Osteoblast (primary cell): ENCODE measurements at regions not wholly inside any gene's neighbourhood (a gene's known extent, or its start where the extent isn't known, plus 50 kb on each side); places are given as distances from the start of the nearest gene placed in this dataset.

Source experiments
- DNase-seq: peaks from one replicate; pipeline ENCODE4 v3.0.0; 2011; ENCODE audit warnings: low spot score, mixed read lengths; ENCODE audit not compliant: insufficient read length; ENCODE audit errors: missing footprints
- H2AFZ ChIP-seq: 2 replicates; pipeline ENCODE4 v1.6.0; 2011; ENCODE audit warnings: mild to moderate bottlenecking, low read length
- H3K27ac ChIP-seq: 2 replicates; pipeline ENCODE4 v1.5.1; 2011; ENCODE audit warnings: mild to moderate bottlenecking, low read depth, low read length, moderate library complexity
- H3K27me3 ChIP-seq: 2 replicates; pipeline ENCODE4 v1.6.0; 2012; ENCODE audit warnings: mild to moderate bottlenecking, control low read depth, inconsistent platforms, low read length, moderate library complexity; ENCODE audit not compliant: insufficient read depth
- H3K36me3 ChIP-seq: 2 replicates; pipeline ENCODE4 v1.5.1; 2011; ENCODE audit warnings: mild to moderate bottlenecking, low read length, control low read depth, moderate library complexity; ENCODE audit not compliant: insufficient read depth
- H3K4me1 ChIP-seq: 2 replicates; pipeline ENCODE4 v1.5.1; 2011; ENCODE audit warnings: mild to moderate bottlenecking, low read length, control low read depth, moderate library complexity; ENCODE audit not compliant: insufficient read depth
- H3K4me2 ChIP-seq: 2 replicates; pipeline ENCODE4 v1.6.0; 2011; ENCODE audit warnings: mild to moderate bottlenecking, low read length; ENCODE audit not compliant: insufficient read depth
- H3K4me3 ChIP-seq: fragments of 200-600 bp; sonication (generic); 3 replicates; pipeline ENCODE4 v1.5.1; 2012; ENCODE audit warnings: mild to moderate bottlenecking, low read length, inconsistent platforms; ENCODE audit not compliant: insufficient read depth
- H3K79me2 ChIP-seq: 2 replicates; pipeline ENCODE4 v1.6.0; 2012; ENCODE audit warnings: mild to moderate bottlenecking, low read length, control low read depth, inconsistent platforms; ENCODE audit not compliant: insufficient read depth
- H3K9me3 ChIP-seq: 2 replicates; pipeline ENCODE4 v1.5.1; 2011; ENCODE audit warnings: low read depth, low read length, control low read depth
- H4K20me1 ChIP-seq: 2 replicates; pipeline ENCODE4 v1.6.0; 2012; ENCODE audit warnings: mild to moderate bottlenecking, low read length, control low read depth; ENCODE audit not compliant: insufficient read depth
- CTCF ChIP-seq: IDR thresholded peaks from 2 replicates; pipeline ENCODE4 v1.5.1; 2011; ENCODE audit warnings: mild to moderate bottlenecking, low read depth, low read length, moderate library complexity; ENCODE audit errors: extremely low read depth

GRCh38 chr9:108194154-108194553 lies 661.6 kb downstream of the ACTL7B start:
- H3K27me3 ChIP-seq: no peaks in the 10 kb centered on the region
- no peak for DNase-seq
- no peaks in the 10 kb centered on the region for H3K79me2 ChIP-seq
- no peaks in the 10 kb centered on the region for H3K36me3 ChIP-seq
- no peak for TF ChIP-seq CTCF
- no peak overlapping the region for H2AFZ ChIP-seq
- no peak overlapping the region for H3K27ac ChIP-seq
- no peak overlapping the region for H3K4me2 ChIP-seq
- H4K20me1 ChIP-seq: no peaks in the 10 kb centered on the region
- no peak overlapping the region for H3K4me3 ChIP-seq
- H3K9me3 ChIP-seq: no peaks in the 10 kb centered on the region
- H3K4me1 ChIP-seq: no peaks in the 10 kb centered on the region

- Histone ChIP-seq H3K4me1 (no peaks in the 10 kb centered on the region), H3K4me2 (no peak overlapping the region), H3K79me2 (no peaks in the 10 kb centered on the region), H3K36me3 (no peaks in the 10 kb centered on the region), H3K9me3 (no peaks in the 10 kb centered on the region), H3K27ac (no peak overlapping the region), H3K27me3 (no peaks in the 10 kb centered on the region), H2AFZ (no peak overlapping the region), H3K4me3 (no peak overlapping the region), H4K20me1 (no peaks in the 10 kb centered on the region)
- DNase-seq: no peak
- no peak for TF ChIP-seq CTCF
These were observed 662.6 kb downstream of the ACTL7B start for GRCh38 chr9:108193026-108193710.

GRCh38 chr9:108191065-108191464 lies 664.7 kb downstream of the ACTL7B start:
- Histone ChIP-seq H3K79me2 (no peaks in the 10 kb centered on the region), H3K27ac (no peak overlapping the region), H3K36me3 (no peaks in the 10 kb centered on the region), H3K4me2 (no peak overlapping the region), H3K27me3 (no peaks in the 10 kb centered on the region), H4K20me1 (no peaks in the 10 kb centered on the region), H2AFZ (no peak overlapping the region), H3K4me1 (no peaks in the 10 kb centered on the region), H3K9me3 (no peaks in the 10 kb centered on the region), H3K4me3 (no peak overlapping the region)
- TF ChIP-seq CTCF: no peak
- DNase-seq: no peak

- Histone ChIP-seq H3K4me2 (no peak overlapping the region), H3K27ac (no peak overlapping the region), H3K4me3 (no peak overlapping the region), H3K4me1 (no peaks in the 10 kb centered on the region), H3K79me2 (no peaks in the 10 kb centered on the region), H3K9me3 (no peaks in the 10 kb centered on the region), H3K36me3 (no peaks in the 10 kb centered on the region), H3K27me3 (no peaks in the 10 kb centered on the region), H2AFZ (no peak overlapping the region), H4K20me1 (no peaks in the 10 kb centered on the region)
- no peak for DNase-seq
- TF ChIP-seq CTCF: no peak
These were observed 666.8 kb downstream of the ACTL7B start for GRCh38 chr9:108188976-108189375.
